Panc1 (cell line): ENCODE measurements at regions not wholly inside any gene's neighbourhood (a gene's known extent, or its start where the extent isn't known, plus 50 kb on each side); places are given as distances from the start of the nearest gene placed in this dataset.

Source experiments
- ATAC-seq: fragments of 200-7000 bp; cut with Tn5 transposase; 2 replicates; pipeline ENCODE4 v1.9.1; 2020; ENCODE audit warnings: mild to moderate bottlenecking, moderate library complexity
- BruUV-seq: library from RNA; stranded (reverse); fragments of 400-500 nt; replicated peaks from 2 replicates; lab custom pipeline; 2021; lab: Mats Ljungman, UMichigan
- CTCF ChIA-PET: fragments of 300-600 bp; sonication (Branson Sonifier 250); formaldehyde crosslinking; loops from one replicate; lab custom pipeline; 2022; ENCODE audit warnings: antibody characterized with exemption; lab: Charles Lee
- POLR2A ChIA-PET: fragments of 300-600 bp; sonication (Branson Sonifier 250); formaldehyde crosslinking; loops from one replicate; lab custom pipeline; 2022; ENCODE audit warnings: antibody characterized with exemption; lab: Charles Lee
- DNase-seq: peaks from one replicate; pipeline ENCODE4 v3.0.0-alpha.2; 2010; ENCODE audit warnings: low read depth, low spot score
- H3K27ac ChIP-seq: 2 replicates; pipeline ENCODE4 v1.5.1; 2011; ENCODE audit warnings: mild to moderate bottlenecking, low read length, inconsistent platforms
- H3K27me3 ChIP-seq: fragments of 200-500 bp; sonication (Bioruptor generic); 2 replicates; pipeline ENCODE4 v1.6.0; 2014; ENCODE audit warnings: low read length, inconsistent platforms; ENCODE audit not compliant: control insufficient read depth, insufficient read depth
- H3K36me3 ChIP-seq: fragments of 200-500 bp; sonication (Bioruptor generic); 2 replicates; pipeline ENCODE4 v1.5.1; 2014; ENCODE audit warnings: inconsistent platforms, mild to moderate bottlenecking, low read length, moderate library complexity; ENCODE audit not compliant: control insufficient read depth, insufficient read depth
- H3K4me1 ChIP-seq: 2 replicates; pipeline ENCODE4 v1.5.1; 2011; ENCODE audit warnings: inconsistent platforms, mild to moderate bottlenecking, low read length, moderate library complexity; ENCODE audit not compliant: control insufficient read depth, insufficient read depth
- H3K4me3 ChIP-seq, 2 experiments: 2 replicates each; pipeline ENCODE4 v1.5.1; 2011 to 2012; ENCODE audit warnings: low read depth in 2 of 2, low read length in 2 of 2, mild to moderate bottlenecking in 2 of 2, inconsistent platforms in 1 of 2, moderate library complexity in 1 of 2
- H3K9me3 ChIP-seq: fragments of 200-500 bp; sonication (Bioruptor generic); 2 replicates; pipeline ENCODE4 v1.5.1; 2014; ENCODE audit warnings: low read depth, mild to moderate bottlenecking, inconsistent platforms, low read length, moderate library complexity; ENCODE audit not compliant: control insufficient read depth, insufficient read depth
- POLR2AphosphoS5 ChIP-seq: IDR thresholded peaks from 2 replicates; pipeline ENCODE4 v1.6.1; 2012; ENCODE audit warnings: mild to moderate bottlenecking, low read depth, low read length, moderate library complexity
- REST ChIP-seq, 2 experiments: IDR thresholded peaks; 2 replicates each; pipeline ENCODE4 v1.6.1; 2011 to 2012; ENCODE audit warnings: low read depth in 2 of 2, control low read depth in 1 of 2, low read length in 1 of 2, mild to moderate bottlenecking in 1 of 2, moderate library complexity in 1 of 2; ENCODE audit not compliant: insufficient read depth in 1 of 2
- SIN3A ChIP-seq: IDR thresholded peaks from 2 replicates; pipeline ENCODE4 v1.6.1; 2012; ENCODE audit warnings: low read depth, mild to moderate bottlenecking, low read length, moderate library complexity, borderline replicate concordance; ENCODE audit not compliant: insufficient read depth
- TCF7L2 ChIP-seq: IDR thresholded peaks from 2 replicates; pipeline ENCODE4 v1.6.1; 2011; ENCODE audit warnings: mild to moderate bottlenecking, low read depth, low read length, inconsistent platforms
- in situ Hi-C: cut with HindIII; loops from 2 replicates; pipeline ENCODE4 v1.10.0; 2016; ENCODE audit warnings: low sequenced_read_pairs, low pct_unique_long_range_greater_than_20kb
- intact Hi-C: fragments of 100-400 bp; cut with micrococcal nuclease; formaldehyde crosslinking; loops from one replicate; pipeline ENCODE4 v1.10.0; 2022; ENCODE audit not compliant: unreplicated experiment
- TF ChIP-seq, protein P1 (sequence below): fragments of 450-650 bp; IDR thresholded peaks from 2 replicates; pipeline ENCODE4 v1.5.1; 2017; ENCODE audit warnings: mild to moderate bottlenecking

- no peak overlapping the region for H3K27ac ChIP-seq
- POLR2A ChIA-PET: no interaction called here
- no peak for ATAC-seq
- DNase-seq: no peak
- in situ Hi-C loops: no loop called here
- intact Hi-C loops: no loop called here
- no peaks in the 10 kb centered on the region for H3K4me1 ChIP-seq
- CTCF ChIA-PET: no interaction called here
- H3K4me3 ChIP-seq: no peak overlapping the region
- BruUV-seq: no TSS peak
- no peaks in the 10 kb centered on the region for H3K36me3 ChIP-seq
- H3K27me3 ChIP-seq: no peaks in the 10 kb centered on the region
- no peak for TF ChIP-seq TCF7L2
- no peak for TF ChIP-seq SIN3A
- H3K9me3 ChIP-seq: no peaks in the 10 kb centered on the region
Measured at GRCh38 chr7:79702116-79702515, 248.6 kb upstream of the MAGI2 start.

DNA sequence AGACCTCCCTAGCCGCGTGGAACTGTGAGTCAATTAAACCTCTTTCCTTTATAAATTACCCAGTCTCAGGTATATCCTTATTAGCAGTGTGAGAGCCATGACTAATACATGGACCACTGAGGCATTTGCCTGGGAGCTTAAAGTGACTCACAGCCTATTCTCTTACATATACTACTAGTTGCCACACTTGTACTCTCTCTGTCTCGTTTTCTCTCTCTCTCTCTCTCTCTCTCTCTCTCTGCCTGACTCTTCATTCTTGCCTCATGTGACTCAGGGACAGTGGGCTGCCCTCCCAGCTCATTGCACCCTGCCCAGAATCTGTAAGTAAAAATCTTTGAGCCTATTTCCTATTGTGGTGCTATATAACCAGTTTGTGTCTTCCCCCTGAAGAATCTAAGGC, 238.5 kb upstream of the MAGI2 start:
- Histone ChIP-seq H3K27ac (no peak overlapping the region), H3K4me3 (no peak overlapping the region), H3K9me3 (no peaks in the 10 kb centered on the region), H3K36me3 (no peaks in the 10 kb centered on the region), H3K4me1 (no peaks in the 10 kb centered on the region), H3K27me3 (no peaks in the 10 kb centered on the region)
- BruUV-seq: no TSS peak
- intact Hi-C loops: no loop called here
- ChIA-PET POLR2A (interaction anchor here (0.6 kb wide), 1 partner anchor 1098 kb away, joined by 3 read pairs; no protein-coding TSS in a partner anchor), CTCF (no interaction called here)
- in situ Hi-C loops: no loop called here
- ATAC-seq (no peak), DNase-seq (no peak)
- no peak for TF ChIP-seq POLR2AphosphoS5
- TF ChIP-seq, protein P1, sequence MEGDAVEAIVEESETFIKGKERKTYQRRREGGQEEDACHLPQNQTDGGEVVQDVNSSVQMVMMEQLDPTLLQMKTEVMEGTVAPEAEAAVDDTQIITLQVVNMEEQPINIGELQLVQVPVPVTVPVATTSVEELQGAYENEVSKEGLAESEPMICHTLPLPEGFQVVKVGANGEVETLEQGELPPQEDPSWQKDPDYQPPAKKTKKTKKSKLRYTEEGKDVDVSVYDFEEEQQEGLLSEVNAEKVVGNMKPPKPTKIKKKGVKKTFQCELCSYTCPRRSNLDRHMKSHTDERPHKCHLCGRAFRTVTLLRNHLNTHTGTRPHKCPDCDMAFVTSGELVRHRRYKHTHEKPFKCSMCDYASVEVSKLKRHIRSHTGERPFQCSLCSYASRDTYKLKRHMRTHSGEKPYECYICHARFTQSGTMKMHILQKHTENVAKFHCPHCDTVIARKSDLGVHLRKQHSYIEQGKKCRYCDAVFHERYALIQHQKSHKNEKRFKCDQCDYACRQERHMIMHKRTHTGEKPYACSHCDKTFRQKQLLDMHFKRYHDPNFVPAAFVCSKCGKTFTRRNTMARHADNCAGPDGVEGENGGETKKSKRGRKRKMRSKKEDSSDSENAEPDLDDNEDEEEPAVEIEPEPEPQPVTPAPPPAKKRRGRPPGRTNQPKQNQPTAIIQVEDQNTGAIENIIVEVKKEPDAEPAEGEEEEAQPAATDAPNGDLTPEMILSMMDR: no peak
- TF ChIP-seq REST (IDR thresholded peaks at IDR 0.05; ENCODE audit: insufficient read depth in 1 of 2, low read depth in 2 of 2, low read length in 1 of 2): no peak
- no peak for TF ChIP-seq SIN3A
- no peak for TF ChIP-seq TCF7L2

DNA sequence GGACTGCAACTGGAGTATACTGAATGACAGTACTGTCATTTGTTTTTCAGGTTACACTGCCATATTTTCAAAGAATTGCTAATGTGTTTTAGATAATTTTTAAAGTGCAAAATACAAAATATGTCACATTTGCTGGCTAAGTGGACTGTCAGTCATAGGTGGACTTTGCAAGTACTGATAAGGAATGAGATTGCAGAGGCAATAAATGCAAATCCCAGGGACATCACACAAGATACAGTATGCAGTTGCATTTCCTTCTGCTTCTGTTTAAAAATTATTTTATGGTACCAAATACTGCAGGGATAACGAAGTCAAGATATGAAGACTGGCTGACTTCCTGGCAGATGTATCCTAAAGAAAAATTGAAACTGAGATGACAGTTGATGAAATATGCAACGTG, 237.6 kb upstream of the MAGI2 start:
- Histone ChIP-seq H3K27me3 (no peaks in the 10 kb centered on the region), H3K4me3 (no peak overlapping the region), H3K36me3 (no peaks in the 10 kb centered on the region), H3K4me1 (no peaks in the 10 kb centered on the region), H3K9me3 (no peaks in the 10 kb centered on the region), H3K27ac (no peak overlapping the region)
- intact Hi-C loops (no loop called here), in situ Hi-C loops (no loop called here)
- CTCF ChIA-PET: no interaction called here
- POLR2A ChIA-PET: no interaction called here
- ATAC-seq: no peak
- DNase-seq: no peak
- no peak for TF ChIP-seq REST (IDR thresholded peaks at IDR 0.05; ENCODE audit: insufficient read depth in 1 of 2, low read depth in 2 of 2, low read length in 1 of 2)
- TF ChIP-seq, protein P1: no peak
- no peak for TF ChIP-seq POLR2AphosphoS5
- no peak for TF ChIP-seq SIN3A
- no peak for TF ChIP-seq TCF7L2
- BruUV-seq: no TSS peak
